ENCODE measurements at regions not wholly inside any gene's neighbourhood (a gene's known extent, or its start where the extent isn't known, plus 50 kb on each side); places are given as distances from the start of the nearest gene placed in this dataset.

DNA sequence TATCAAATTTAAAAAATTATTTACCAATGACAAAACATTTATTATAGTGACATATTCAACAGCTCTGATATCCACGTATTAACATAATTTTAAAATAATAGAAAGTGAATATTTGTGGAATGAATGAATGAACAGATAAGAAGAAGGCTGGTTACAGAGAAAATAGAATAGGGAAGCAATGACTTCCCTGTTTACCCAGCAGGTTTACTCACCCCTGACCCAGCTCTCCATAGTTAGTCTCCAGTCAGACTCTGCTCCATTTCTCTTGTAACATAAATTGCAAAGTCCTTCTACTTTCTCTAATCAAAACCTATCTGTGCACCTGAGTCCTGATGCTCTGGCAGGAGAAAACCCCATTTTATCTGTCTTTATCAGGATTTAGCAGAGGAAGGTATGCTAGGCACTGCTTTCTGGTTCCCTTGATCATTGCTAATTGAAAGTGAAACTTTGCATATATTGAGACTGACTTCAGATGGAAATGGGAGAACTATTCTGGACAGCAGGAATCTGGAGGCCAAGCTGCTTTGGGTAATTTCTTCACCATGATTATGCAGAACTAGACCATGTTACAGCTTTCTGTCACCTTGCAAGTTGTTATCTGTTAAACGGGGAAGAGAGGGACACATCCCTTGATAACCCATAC lies 363.0 kb downstream of the FAT4 start:
- ChIA-PET CTCF (no interaction called here), POLR2A (no interaction called here)

DNA sequence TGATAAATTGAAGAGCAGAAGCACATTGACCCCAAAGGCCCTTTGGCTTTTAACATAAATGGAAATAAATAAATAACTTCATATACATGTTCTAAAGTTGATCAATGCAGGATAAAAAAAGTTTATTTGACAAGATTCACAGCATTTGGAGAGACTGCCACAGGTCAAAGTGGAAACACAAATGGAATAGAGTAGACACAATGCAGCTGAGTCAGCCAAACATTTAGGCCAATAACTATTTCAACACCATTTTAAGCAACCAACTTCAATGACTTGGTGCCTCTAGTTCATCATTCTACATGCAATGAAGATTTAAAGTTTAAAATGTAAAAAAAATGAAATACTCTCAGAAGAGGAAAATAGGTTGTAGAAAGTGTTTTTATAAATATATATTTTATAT lies 365.2 kb downstream of the FAT4 start:
- ChIA-PET CTCF (no interaction called here), POLR2A (no interaction called here)

DNA sequence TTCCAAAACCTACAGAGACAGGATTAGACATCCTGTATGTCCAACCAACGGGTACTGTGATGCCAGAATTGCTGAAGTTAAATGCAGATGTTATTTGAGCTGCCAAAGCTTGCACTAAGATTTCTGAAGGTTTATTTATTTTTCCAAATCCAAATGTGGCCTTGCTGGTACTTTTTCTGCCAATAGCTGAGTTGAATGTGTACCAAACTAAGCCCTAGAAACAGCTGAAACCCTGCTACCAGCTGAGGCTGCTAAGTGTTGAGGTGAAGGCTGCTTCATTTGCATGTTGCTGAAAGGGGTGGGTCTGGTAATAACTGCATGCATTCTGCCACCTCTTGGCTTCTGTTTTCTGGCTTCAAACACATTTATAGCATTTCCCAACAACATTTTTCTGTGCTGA lies 366.5 kb downstream of the FAT4 start:
- ChIA-PET POLR2A (no interaction called here), CTCF (no interaction called here)

DNA sequence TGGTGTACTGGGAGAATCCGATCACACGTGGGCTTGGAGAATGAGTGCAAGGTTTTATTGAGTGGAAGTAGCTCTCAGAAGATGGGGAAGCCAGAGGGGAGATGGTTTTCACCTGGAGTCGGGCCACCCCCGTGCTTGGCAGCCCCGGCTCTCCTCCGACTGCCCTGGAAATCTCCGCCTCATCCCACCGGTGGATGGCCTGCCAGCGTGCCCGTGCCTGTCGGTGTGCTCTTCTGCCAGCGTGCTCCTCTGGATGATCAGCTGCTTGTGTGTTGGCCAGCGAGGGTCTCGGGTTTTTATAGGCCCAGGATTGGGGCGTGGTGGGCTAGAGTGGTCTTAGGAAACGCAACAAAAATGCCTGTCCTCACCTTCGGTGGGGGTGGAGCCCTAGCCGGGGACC lies 368.0 kb downstream of the FAT4 start:
- CTCF ChIA-PET = interaction anchor here (0.5 kb wide), 1 partner anchor 17 kb away, joined by 3 read pairs; no protein-coding TSS in a partner anchor
- POLR2A ChIA-PET = no interaction called here

DNA sequence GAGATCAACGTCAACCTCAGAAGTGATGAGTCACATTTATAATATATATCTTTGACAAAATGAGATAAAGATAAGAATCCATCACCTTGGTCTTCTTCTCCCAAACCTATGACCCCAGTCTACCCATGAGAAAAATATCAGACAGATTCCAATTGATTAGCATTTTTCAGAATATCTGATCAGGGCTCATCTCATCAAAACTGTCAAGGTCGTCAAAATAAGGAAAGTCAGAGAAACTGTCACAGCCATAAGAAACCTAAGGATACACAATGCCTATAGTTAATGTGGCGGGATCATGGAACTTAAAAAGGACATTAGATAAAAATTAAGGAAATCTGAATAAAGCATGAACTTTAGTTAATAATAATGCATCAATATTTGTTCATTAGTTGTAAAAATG lies 374.1 kb downstream of the FAT4 start:
- CTCF ChIA-PET = no interaction called here
- POLR2A ChIA-PET = no interaction called here

DNA sequence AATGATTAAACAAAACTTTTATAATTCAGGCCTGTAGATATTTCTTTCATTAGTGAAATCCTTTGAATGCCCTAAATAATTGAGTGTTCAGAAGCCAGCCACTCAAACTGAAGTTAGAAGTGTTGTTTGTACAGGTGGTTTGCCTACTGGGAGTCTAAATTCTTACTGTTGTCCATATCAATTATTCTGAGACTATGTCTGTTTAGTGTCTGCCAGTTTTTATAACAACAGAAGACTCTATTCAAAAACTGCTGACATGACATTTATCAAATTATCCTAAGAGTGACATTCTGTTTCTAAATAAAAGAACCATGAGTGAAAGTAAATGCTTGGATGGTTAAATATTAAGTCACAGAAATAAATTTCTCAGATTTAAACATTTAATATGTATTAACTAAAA lies 375.1 kb downstream of the FAT4 start:
- ChIA-PET POLR2A (no interaction called here), CTCF (no interaction called here)

DNA sequence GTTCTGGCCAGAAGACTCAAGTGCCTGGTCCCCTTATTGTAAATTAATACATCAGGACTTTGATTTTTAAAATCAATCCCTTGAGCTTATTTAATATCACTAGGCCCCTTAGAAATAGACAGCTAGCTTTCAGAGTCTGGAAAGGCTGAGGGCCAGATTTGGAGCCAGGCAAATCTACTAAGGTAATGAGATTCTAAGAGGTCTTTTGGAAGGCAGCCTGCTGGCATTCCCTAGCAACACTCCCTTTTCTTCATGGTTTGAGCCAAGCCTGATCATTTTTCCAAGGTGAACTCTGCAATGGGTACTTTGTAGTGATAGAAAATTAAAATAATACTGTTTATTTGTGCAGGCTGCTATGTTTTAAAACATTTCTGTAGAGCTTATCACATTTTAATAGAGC lies 378.5 kb downstream of the FAT4 start:
- POLR2A ChIA-PET = no interaction called here
- CTCF ChIA-PET = interaction anchor here (0.6 kb wide), 1 partner anchor 78 kb away, joined by 3 read pairs; no protein-coding TSS in a partner anchor

DNA sequence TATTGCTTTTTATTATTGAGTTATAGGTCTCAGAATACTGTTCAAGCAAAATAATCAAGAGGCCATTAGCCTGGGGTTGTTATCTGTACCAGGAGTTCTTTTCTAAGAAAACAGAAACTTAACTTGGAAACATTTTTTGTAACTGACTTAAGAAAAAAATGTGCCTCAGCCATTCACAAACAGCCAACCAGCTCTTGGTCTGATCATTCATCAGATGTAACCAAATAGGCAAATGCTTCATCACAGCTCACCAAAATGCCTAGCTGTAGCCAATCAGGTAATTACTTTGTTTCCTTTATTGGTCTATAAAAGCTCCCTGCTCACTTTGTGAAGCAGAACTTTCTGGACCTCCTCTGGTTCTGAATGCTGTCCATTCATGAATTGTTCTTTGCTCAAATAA lies 387.7 kb downstream of the FAT4 start:
- ChIA-PET CTCF (no interaction called here), POLR2A (no interaction called here)

DNA sequence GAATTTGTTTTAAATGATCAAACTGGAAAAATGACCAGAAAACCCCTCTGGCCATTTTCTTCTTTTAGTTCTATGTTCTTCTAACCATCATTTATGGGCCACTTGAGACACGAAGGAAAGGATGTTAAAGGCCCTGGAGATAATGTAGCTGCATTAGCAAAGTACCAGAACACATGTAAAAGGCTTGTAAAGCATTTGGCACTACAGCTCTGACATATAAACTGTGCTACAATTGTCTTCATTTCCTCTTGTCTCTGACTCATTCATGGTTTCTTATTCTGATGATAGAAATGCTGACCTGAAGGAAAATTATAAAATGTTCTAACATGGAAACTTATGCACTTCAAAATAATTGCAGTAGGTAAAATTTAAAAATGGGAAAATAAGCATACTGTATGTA lies 388.7 kb downstream of the FAT4 start:
- ChIA-PET CTCF (no interaction called here), POLR2A (no interaction called here)

DNA sequence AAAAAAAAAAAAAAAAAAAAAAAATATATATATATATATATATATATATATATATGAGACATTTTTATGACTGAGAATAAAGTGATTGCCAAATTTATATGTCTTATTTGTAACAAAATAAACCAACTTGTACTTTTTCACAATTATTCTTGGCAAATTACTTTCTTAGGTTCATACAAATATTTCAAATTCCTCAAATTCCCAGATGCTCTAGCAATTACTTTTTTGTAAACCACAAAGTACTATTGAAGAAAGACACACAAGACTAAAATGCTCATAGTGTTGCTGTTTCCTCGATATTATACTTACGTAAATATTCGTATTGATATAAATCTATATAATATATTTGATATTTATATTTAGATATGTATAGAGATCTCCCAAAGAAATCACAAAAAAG lies 390.0 kb downstream of the FAT4 start:
- ChIA-PET CTCF (no interaction called here), POLR2A (no interaction called here)

DNA sequence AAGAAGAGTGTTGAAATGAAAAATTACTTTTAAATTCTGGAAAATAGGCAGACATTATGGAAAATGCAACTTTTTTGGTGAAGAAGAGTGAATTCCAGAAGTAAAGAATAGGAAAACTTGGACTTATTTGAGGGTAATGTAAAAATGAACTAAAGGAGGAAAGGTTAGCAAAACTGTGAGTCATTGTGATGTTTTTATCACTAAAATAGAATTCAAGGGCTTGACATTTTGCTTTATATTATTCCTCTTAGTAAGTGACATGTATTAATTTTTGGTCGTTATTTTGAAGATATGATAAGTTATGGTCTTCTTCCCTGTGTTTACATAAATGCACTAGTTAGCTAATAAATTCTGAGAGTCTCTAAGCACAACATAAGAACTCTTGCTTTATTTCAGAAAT lies 390.9 kb downstream of the FAT4 start:
- ChIA-PET POLR2A (no interaction called here), CTCF (no interaction called here)

DNA sequence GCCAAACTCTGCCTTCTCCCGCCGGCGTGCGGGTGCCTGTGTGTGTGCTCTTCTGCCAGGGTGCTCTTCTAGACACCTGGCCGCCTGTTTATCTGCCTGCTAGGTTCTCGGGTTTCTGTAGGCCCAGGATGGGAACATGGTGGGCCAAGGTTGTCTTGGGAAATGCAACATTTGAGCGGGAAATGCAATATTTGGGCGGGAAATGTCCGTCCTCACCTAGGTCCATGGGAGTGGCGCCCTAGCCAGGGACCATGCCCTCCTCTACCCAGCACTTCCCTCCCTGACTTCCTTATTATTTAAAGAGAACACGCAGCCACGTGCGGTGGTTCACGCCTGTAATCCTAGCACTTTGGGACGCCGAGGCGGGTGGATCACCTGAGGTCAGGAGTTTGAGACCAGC lies 392.6 kb downstream of the FAT4 start:
- ChIA-PET CTCF (no interaction called here), POLR2A (no interaction called here)

DNA sequence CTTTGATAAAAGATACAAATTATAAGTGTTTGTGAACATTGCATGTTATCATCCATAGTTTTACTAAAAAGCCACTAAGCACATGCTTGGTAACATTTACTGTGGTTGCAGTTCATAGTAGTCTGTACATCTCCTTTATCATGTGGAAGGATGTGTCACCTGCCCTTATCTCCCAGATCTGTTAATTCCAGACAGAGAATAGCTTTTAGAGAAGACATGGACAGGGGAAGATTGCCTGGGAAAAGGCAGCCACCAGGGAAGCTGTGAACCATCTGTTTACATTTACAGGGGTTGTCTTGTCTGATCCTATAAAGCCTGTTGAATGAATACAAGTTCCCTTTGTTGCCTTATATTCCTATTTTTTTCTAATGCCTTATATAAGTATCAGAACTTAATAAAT lies 396.0 kb downstream of the FAT4 start:
- CTCF ChIA-PET = no interaction called here
- POLR2A ChIA-PET = no interaction called here

DNA sequence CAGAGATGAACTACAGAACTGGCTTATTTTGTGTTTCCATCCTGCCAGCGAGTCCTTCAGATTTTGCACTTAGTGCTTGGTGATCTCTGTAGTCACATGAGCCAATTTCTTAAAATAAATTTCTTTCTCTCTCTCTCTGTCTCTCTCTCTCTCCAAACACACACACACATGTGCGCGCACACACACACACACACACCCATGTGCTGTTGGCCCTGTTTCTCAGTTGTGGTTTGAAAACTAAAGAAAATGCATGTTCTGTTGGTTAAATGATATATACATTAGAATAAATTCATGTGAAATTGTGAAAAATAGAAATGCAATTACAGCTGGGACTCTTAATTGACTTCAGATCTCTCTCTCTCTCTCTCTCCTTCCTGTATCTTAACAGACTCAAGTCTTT lies 399.3 kb downstream of the FAT4 start:
- ChIA-PET CTCF (no interaction called here), POLR2A (no interaction called here)

DNA sequence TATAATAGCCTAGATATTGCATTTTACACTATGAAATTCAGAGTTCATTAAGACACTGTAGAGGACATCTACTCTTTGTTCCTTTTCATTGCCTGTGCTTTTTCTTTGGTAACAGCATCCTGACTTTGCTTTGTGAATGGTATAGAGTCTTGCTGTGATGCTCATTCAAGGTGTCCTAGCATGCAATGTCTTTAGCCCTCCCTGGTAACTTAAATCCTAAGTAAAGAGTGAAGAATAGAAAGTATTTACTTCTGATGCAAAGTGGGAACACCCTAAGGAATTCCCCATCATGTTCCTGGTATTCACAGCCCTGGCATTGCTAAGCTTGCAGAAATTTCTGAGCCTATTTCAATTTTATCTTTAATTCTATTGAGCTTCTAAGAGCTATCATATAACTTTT lies 400.1 kb downstream of the FAT4 start:
- POLR2A ChIA-PET = no interaction called here
- CTCF ChIA-PET = no interaction called here

DNA sequence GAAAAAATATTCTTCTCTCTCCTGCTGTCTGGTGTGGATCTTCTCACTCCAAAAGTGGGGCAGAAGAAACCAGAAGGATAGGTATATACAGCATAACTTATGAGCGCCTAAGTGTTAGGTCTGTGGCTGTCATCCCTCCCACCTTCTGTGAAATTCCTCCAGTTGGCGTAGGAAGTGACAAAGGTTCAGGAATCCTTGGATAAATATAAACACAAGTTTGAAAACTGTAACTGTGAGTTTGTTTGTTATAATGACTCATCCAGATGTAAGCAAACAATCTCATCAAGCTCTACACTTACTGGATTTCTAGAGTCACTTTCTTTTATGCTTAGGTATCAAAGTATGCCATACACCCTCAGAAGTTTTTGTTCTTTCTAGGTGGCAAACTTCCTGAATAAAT lies 405.2 kb downstream of the FAT4 start:
- CTCF ChIA-PET = no interaction called here

DNA sequence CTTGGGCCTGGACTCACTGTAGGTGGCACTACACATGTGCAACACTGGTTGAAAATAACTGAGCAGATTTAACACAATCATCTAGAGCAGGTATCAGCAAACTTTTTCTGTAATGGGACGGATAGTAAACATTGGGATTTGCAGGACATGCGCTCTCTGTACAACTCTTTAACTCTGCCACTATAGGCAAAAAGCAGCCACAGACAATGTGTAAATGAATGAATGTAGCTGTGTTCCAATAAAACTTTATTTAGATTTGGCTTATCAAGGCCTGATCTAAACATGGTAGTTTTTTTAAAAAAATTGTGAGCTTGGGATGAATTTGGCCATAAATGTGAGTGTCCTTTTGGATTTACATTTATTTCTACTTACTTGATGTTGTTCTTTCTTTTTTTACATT lies 407.3 kb downstream of the FAT4 start:
- CTCF ChIA-PET = no interaction called here
- POLR2A ChIA-PET = no interaction called here

More for the DNA sequence above, 405.2 kb downstream of the FAT4 start:
- POLR2A ChIA-PET = no interaction called here

DNA sequence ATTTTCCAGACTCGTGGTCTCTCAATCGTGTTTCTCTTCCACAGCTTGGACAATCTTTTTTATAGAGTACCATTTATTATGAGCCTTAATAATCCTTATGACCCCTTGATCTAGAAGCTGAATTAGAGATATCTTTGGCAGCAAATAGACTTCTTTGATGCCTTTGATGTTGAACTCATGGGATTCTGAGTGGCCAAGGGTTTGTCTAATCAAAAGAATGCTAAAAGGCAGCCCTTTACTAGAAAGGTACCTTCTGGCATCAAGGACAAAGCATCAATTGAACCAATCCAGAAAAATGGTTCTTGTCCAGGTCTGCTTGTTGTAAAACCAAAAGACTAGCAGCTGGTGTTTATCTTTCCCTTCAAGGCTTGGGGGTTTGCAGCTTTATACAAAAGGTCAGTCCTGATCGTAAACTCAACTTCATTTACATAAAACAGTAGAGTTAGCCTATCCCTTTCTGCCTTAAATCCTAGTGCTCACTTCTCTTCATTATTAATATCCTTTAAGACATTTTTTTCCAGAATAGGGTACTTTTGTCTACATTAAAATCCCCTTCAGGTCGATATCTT lies 411.3 kb downstream of the FAT4 start:
- CTCF ChIA-PET = no interaction called here
- POLR2A ChIA-PET = no interaction called here

DNA sequence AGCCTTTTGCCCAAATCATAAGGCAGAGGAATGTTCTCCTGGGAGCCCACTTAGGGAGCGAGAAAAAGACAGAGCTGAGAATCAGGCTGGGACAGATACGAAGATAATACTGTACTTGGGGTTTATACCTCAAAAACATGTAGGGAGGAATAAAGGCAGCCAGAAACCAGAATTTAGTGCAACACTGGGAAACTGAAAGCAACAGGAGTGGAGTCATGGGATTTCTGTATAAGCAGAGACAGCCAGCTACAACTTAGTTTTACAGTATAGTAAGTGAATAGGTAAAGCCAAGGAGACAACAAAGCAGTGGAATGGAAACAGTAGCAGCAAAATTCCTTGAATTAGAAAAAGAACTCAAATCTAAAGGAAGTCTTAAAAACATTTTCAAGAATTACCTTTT lies 413.2 kb downstream of the FAT4 start:
- POLR2A ChIA-PET = no interaction called here
- CTCF ChIA-PET = no interaction called here

DNA sequence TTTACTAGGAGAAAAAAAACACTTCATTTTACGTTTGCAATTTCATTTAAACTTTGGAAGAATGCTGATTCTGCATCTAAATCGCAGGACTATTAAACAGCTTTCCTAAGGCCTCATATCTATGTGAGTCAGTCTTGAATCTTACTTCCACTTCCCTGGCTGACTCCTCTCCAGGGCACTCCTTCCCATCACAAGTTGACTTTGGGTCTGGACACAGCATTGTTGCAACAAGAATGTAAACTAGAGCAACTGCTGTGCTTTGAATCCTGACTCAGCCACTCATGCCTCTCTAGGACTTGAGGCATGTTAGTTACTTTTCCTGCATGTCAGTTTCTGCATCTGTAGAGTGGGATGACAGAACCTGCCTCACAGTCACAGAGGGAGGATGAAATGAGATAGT lies 413.8 kb downstream of the FAT4 start:
- ChIA-PET POLR2A (no interaction called here), CTCF (no interaction called here)

DNA sequence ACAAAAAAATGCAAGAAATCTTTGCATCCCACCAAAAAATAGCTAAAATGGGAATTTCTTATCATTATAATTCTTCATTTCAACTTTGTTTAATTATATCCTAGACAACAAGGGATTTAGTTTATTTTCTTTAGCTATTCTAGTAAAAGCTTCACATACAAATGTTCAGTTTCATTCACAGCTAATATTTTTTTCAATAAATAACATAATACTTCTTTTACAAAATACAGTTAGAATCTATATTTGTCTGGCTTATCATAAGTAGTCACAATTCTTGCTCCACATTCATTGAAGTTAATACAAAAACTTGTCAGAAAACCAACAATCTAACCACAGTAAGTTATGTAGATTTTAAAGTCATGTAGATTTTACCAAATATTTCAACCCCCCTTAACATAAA lies 414.4 kb downstream of the FAT4 start:
- CTCF ChIA-PET = no interaction called here
- POLR2A ChIA-PET = no interaction called here

DNA sequence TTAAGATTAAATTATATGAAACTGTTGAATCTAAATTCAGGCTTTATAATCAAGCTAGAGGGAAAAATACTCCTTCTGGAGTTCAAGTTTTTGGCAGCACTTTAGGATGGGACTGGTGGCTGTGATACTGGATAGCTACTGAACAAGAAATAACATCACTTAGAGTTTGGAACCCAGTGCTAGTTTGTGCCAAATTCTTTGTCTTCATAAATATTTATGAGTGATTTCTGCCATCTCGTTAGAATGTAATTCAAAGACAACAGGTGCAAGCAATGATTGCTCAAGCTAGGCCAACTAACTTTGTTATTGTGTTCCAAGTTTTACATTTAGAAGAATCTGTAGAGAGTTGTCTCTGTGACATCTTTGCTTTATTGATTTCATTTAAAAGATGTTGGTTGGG lies 417.9 kb downstream of the FAT4 start:
- POLR2A ChIA-PET = no interaction called here
- CTCF ChIA-PET = no interaction called here

DNA sequence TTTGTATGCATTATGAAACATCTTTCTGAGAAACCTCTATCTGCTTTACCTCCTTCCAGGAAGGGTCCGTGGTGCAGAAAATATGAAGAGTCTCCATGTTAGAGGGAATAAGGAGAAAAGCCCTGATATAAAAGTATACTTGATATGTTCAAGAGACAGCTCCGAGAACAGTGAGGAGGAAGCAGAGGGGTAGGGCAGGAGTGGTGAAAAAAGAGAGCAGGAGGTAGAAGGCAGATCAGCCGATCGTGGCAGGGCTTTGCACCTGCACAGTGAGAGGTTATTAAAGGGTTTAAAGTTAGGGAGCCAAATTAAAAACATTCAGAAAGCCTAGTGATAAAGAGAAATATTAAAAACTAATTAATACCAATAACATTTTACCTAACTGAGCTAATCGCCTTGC lies 419.7 kb downstream of the FAT4 start:
- CTCF ChIA-PET = no interaction called here
- POLR2A ChIA-PET = no interaction called here

Data from activated CD8-positive, alpha-beta memory T cell treated with anti-CD3 and anti-CD28 coated beads for 36 hours (primary cell).